Activated CD4-positive, alpha-beta T cell treated with anti-CD3 and anti-CD28 coated beads, Interleukin-2, amount 50 U/mL, for 4 hours (primary cell): ENCODE measurements at regions not wholly inside any gene's neighbourhood (a gene's known extent, or its start where the extent isn't known, plus 50 kb on each side); places are given as distances from the start of the nearest gene placed in this dataset.
"Not testable (repeated sequence)": the region's sequence is repeated elsewhere in the genome, so short reads cannot be mapped to it uniquely, and the experiment has no call there.

Experiments used
- DNase-seq, 2 experiments: peaks; one replicate each; pipeline ENCODE4 v3.0.0-alpha.2; 2020

DNA sequence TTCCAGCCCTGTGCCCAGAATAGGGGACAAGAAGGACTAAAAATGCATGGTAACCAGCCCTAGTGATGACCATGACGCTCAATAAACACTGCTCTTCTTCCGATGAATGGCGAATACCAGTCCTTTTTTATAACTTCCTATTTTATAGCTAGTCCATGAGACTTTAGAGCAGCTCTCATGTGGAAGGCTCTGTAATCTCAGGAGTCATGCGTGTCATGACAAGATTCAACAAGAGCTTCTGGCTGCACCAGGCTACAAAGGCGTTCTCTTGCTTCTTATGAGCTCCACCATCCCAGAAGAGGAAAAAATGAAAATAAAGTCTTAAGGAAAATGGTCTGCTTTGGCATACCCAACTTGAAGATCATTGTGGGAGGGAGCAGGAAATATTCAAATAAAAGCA lies 141.0 kb downstream of the TMCO5A start:
- no peak for DNase-seq

DNA sequence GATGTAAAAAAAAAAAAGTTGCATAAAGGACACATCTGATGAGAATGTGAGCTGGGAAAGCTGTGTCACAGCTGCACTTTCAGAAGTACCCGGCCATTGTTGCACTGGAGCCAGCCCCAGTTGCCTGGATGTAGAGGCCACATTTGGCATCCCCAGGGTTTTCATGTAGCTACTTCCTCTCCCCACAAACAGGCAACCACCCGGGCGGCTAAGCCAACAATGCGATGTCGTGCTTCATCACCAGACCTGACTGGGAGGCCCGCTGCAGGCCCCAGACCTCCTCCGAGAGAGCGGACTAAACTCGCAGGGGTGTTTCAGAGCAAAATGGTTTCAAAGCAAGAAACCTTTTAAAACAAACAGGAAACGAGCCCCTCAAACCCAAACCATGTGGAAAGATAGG lies 142.3 kb downstream of the TMCO5A start:
- DNase-seq: no peak

GRCh38 chr15:38079236-38079635 lies 144.8 kb downstream of the TMCO5A start:
- DNase-seq: no peak

GRCh38 chr15:38080651-38081275 lies 146.3 kb downstream of the TMCO5A start:
- DNase-seq: no peak

DNA sequence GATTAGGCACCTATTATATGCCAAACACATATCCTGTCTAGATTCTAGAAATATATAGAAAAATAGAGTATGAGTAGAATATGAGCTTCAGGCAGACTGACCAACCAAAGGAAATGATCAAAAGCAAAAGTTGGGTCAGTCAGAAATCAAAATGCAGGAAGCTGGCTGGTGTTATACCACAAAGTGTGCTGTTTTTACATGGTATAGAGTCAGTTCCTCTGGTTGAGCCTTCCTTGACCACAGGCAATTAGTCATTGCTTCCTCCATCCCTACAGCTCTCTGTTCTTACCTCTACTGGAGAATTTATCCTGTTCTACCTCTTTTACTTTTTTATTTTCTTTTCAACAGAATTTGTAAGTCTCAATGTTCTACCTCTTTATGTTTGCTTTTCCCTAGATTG lies 149.8 kb downstream of the TMCO5A start:
- no peak for DNase-seq

GRCh38 chr15:38085114-38085513 lies 150.7 kb downstream of the TMCO5A start:
- DNase-seq: peak in 1 of 2 experiments; percentile 6

GRCh38 chr15:38085931-38086568 lies 151.6 kb downstream of the TMCO5A start:
- no peak for DNase-seq

GRCh38 chr15:38086611-38087010 lies 152.2 kb downstream of the TMCO5A start:
- DNase-seq: no peak

GRCh38 chr15:38088971-38089370 lies 154.5 kb downstream of the TMCO5A start:
- no peak for DNase-seq

DNA sequence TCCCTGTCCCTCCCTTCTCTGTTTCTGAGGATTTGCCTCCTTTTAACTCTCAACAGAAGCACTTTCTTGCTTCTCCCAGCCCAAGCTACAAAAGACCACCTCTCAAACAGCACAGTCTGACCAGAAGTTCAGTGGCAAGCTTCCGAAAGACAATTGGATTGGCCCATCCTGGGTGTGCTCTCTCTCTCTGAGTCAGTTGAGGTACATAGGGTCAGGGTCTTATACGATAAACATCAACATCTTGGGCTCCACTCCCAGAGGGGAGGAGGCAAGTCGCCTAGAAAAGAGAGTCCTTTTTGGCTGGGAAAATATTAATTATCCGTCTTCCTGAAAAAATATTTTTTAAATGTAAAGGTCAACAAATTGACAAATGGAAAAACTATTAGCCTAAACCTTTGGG lies 155.8 kb downstream of the TMCO5A start:
- no peak for DNase-seq

- DNase-seq: no peak
These were observed 156.2 kb downstream of the TMCO5A start for GRCh38 chr15:38090678-38091077.

DNA sequence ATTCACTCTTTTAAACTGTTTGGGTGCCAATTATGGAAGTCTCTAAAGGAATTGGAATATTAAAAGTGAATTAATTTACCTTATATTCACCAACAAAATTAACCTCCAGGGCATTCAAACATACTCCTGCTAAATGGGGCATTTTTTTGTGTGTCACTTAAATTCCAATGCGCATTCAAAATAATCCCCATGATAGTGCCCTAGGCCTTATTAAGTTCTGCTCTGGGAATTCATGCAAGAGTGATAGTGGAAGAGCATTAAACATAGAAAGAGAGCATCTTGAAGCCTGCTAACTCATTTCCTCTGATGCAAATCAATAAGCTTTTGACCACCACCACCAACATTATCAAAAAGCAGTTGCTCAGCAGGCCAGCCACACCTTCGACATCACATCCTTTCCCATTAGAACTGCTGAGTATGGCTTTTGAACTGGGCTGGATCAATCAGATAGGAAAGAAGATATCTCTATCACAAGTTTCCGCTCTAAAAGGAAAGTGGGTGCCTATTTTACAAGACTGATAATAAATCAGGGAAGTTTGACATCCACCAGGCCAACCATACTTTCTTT lies 156.7 kb downstream of the TMCO5A start:
- no peak for DNase-seq

DNA sequence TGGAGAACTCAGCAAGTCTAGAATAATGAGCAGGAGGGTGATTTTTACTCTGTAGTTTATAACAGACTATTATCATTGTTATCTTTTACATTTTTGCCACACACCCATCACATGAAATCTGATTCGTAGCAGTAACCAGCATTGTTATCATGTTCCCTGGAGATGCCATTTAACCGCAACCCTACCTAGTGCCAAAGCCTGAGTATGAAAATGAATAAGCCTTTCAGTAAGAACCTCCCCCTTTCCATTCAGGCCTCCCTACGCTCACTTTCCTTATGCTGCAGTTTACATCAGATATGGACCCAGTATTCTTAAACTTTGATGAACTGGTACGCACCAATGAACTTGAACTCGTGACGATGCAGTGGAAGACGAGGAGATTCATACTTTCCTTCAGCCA lies 158.7 kb upstream of the SPRED1 start:
- DNase-seq: no peak

DNA sequence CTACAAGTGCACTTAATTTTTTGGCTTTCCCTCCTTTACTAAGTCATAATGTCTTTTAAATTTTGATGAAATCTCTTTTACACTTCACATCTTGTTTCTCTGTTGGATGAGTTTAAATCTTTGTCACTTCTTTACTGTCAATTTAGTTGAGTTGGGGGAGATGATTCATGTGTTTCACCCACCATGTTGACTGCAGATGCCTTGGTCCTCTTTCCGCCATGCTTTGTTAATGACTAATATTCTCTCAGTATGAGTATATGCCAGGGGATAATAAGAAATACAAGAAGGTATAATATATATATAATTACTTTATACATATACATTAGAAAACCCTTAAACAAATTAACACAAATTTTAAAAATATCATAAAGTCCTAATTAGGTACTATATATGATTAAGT lies 149.7 kb upstream of the SPRED1 start:
- DNase-seq: no peak

- DNase-seq: no peak
These were observed 149.1 kb upstream of the SPRED1 start for GRCh38 chr15:38103564-38103963.

DNA sequence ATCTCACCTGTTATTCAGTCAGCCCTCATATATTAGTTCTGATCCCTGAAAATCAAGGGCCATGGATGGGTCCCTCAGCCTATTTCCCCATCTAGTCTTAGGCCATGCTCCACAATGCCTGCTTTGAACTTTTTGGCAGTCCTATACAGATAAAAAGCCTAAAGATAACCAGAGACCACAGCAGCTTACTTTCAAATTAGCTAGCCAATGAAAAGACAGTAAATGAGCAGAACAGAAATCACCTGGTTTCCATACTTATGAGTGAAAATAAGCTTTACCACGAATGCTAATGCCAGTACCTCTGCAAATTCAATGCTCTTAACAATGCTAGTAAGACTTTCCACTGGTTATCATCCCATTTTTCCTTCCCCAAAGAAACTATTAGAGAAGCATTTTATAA lies 141.6 kb upstream of the SPRED1 start:
- DNase-seq: no peak

DNA sequence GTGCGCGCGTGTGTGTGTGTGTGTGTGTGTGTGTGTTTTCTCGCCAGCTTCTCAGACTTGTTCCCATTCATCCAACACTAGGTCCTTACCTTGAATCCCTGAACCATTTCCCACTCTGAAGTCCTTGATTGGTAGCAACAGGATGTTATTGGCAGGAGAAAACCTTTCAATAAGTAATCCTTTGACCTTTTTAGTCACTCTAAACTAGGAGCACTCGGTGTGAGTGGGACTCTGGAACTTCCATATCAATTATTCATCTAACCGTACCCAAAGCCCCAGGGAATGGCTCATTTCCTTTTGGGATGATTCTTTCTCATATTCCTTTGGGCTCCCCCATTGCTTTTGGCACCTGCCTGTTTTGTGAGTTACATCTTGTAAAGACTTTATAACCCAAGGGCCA lies 140.2 kb upstream of the SPRED1 start:
- DNase-seq: no peak

- DNase-seq: no peak
These were observed 137.5 kb upstream of the SPRED1 start for GRCh38 chr15:38115121-38115520.

- no peak for DNase-seq
These were observed 134.9 kb upstream of the SPRED1 start for GRCh38 chr15:38117781-38118180.

DNA sequence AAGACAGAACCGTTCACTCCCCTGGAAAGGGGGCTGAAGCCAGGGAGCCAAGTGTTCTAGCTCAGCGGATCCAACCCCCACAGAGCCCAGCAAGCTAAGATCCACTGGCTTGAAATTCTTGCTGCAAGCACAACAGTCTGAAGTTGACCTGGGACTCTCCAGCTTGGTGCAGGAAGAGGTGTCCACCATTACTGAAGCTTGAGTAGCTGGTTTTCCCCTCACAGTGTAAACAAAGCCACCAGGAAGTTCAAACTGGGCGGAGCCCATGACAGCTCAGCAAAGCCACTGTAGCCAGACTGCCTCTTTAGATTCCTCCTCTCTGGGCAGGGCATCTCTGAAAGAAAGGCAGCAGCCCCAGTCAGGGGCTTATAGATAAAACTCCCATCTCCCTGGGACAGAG lies 132.8 kb upstream of the SPRED1 start:
- not testable (repeated sequence) for DNase-seq

GRCh38 chr15:38127306-38127771 lies 125.3 kb upstream of the SPRED1 start:
- no peak for DNase-seq

GRCh38 chr15:38128341-38128781 lies 124.3 kb upstream of the SPRED1 start:
- DNase-seq: no peak

GRCh38 chr15:38128921-38129320 lies 123.7 kb upstream of the SPRED1 start:
- no peak for DNase-seq

DNA sequence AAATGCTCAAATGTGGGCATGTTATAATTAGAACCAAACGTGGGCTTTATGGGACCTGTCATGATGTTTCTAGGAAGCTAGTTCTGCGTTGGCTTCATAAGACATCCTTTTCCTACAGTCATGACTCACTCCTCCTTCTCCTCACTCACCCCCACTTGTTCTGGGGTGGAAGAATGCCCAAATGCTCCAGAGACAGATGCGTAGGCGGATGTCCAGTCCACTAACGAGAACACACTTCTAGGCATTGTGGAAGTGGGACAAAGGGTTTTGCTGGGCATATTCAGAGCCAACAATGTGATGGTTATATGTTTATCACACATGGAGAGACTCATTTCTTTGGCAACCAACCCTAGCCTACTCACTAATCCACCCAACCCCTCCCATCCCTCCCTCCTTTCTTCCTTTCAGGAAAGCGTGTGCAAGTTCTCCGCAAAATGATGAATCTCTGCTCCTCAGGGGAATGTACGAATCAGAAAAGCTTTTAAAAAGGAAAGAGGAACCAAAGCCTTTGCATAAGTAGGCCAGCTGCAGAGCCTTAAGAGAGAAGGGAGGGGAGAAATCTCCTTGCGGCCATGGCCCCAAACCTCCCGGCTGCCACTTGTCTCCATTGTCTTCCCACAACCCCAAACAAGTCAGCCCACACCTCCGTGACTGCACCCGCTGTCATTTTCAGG lies 123.0 kb upstream of the SPRED1 start:
- DNase-seq: no peak
